ENCODE measurements at regions not wholly inside any gene's neighbourhood (a gene's known extent, or its start where the extent isn't known, plus 50 kb on each side); places are given as distances from the start of the nearest gene placed in this dataset.
"Not testable (repeated sequence)": the region's sequence is repeated elsewhere in the genome, so short reads cannot be mapped to it uniquely, and the experiment has no call there.

GRCh38 chr15:53827355-53827754, 67.9 kb upstream of the WDR72 start:
- TF ChIP-seq, protein P1, sequence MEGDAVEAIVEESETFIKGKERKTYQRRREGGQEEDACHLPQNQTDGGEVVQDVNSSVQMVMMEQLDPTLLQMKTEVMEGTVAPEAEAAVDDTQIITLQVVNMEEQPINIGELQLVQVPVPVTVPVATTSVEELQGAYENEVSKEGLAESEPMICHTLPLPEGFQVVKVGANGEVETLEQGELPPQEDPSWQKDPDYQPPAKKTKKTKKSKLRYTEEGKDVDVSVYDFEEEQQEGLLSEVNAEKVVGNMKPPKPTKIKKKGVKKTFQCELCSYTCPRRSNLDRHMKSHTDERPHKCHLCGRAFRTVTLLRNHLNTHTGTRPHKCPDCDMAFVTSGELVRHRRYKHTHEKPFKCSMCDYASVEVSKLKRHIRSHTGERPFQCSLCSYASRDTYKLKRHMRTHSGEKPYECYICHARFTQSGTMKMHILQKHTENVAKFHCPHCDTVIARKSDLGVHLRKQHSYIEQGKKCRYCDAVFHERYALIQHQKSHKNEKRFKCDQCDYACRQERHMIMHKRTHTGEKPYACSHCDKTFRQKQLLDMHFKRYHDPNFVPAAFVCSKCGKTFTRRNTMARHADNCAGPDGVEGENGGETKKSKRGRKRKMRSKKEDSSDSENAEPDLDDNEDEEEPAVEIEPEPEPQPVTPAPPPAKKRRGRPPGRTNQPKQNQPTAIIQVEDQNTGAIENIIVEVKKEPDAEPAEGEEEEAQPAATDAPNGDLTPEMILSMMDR (IDR thresholded peaks at IDR 0.05; ENCODE audit: insufficient read depth, missing control alignments) = no peak
- no peak for DNase-seq (ENCODE audit: insufficient read length, low spot score)
- no peak for FAIRE-seq

GRCh38 chr15:53811530-53811929, 52.1 kb upstream of the WDR72 start:
- no peak for DNase-seq (ENCODE audit: insufficient read length, low spot score)
- peak; percentile 55 for FAIRE-seq
- TF ChIP-seq, protein P1 (IDR thresholded peaks at IDR 0.05; ENCODE audit: insufficient read depth, missing control alignments) = no peak

DNA sequence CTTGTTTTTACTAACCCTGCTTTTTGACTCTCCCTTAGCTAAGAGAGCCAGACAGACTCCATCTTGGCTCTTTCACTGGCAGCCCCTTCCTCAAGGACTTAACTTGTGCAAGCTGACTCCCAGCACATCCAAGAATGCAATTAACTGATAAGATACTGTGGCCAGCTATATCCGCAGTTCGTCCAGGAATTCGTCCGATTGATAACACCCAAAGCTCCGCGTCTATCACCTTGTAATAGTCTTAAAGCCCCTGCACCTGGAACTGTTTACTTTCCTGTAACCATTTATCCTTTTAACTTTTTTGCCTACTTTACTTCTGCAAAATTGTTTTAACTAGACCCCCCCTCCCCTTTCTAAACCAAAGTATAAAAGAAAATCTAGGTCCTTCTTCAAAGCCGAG, 50.8 kb upstream of the WDR72 start:
- not testable (repeated sequence) for DNase-seq (ENCODE audit: insufficient read length, low spot score); FAIRE-seq

Measured in D721Med (cell line).